Testis (tissue), 2 donors: ENCODE measurements at regions not wholly inside any gene's neighbourhood (a gene's known extent, or its start where the extent isn't known, plus 50 kb on each side); places are given as distances from the start of the nearest gene placed in this dataset.

Experiments used
- DNase-seq: peaks from one replicate; pipeline ENCODE4 v3.0.0-alpha.2; 2019
- H3K27ac ChIP-seq, 2 donors: fragments of 200-600 bp; sonication (generic); one replicate each; pipeline ENCODE4 v1.5.1; 2019
- H3K27me3 ChIP-seq: fragments of 200-600 bp; sonication (generic); one replicate; pipeline ENCODE4 v1.5.1; 2019
- H3K36me3 ChIP-seq: fragments of 200-600 bp; sonication (generic); one replicate; pipeline ENCODE4 v1.5.1; 2017; ENCODE audit warnings: low read depth; ENCODE audit errors: missing control alignments
- H3K4me1 ChIP-seq: fragments of 200-600 bp; sonication (generic); one replicate; pipeline ENCODE4 v1.5.1; 2019
- H3K4me3 ChIP-seq, 2 donors: fragments of 200-600 bp; sonication (generic); one replicate each; pipeline ENCODE4 v1.5.1; 2017 to 2019
- H3K9me3 ChIP-seq: fragments of 200-600 bp; sonication (generic); one replicate; pipeline ENCODE4 v1.5.1; 2017
- POLR2A ChIP-seq: fragments of 450-650 bp; IDR thresholded peaks from one replicate; pipeline ENCODE4 v1.6.1; 2017; ENCODE audit warnings: antibody characterized with exemption, mild to moderate bottlenecking, moderate library complexity
- WGBS, 2 donors: methylation state at CpG; one replicate each; pipeline ENCODE4 v1.1.5; 2018; 5-methylcytosine and 5-hydroxymethylcytosine counted together
- intact Hi-C: fragments of 100-400 bp; cut with DNase I; formaldehyde crosslinking; loops from one replicate; pipeline ENCODE4 v1.15.1; 2023; ENCODE audit warnings: low total_unique reads
- TF ChIP-seq, protein P1 (sequence below), 3 experiments: fragments of 450-650 bp in 2 of 3; fragments of 200-600 bp in 1 of 3; sonication (generic) in 1 of 3; IDR thresholded peaks; one replicate each; pipeline ENCODE4 v1.5.1; 2016 to 2019; ENCODE audit warnings: antibody characterized with exemption in 3 of 3, mild to moderate bottlenecking in 2 of 3, moderate library complexity in 1 of 3

DNA sequence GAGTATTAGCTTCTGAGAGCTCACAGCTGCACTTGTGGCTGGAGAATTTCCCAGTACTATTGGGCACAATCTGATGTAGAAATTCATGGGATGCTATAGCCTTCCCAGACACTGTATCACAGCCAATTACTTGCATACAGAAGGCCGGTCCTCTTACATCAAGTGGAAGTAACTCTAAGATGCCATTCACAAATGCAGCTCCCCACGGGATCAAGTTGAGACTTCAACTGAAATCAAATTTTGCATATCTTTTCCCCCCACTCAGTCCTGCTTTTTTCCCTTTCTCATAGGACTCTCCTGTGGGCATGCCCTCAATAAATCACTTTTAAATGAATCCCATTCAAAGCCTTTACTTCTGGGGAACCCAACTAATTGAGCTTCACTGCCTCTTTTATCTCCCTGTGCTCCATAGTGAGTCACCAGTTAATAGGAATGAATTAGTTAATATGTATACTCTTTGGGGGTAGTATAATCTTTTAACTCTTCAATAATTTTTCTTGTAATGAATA is 1970.8 kb downstream of the OLFM4 start:
- Histone ChIP-seq H3K4me1 (no peaks in the 10 kb centered on the region), H3K9me3 (no peaks in the 10 kb centered on the region), H3K36me3 (no peaks in the 10 kb centered on the region), H3K4me3 (no peak overlapping the region), H3K27me3 (no peaks in the 10 kb centered on the region), H3K27ac (no peak overlapping the region)
- TF ChIP-seq POLR2A: no peak
- TF ChIP-seq, protein P1, sequence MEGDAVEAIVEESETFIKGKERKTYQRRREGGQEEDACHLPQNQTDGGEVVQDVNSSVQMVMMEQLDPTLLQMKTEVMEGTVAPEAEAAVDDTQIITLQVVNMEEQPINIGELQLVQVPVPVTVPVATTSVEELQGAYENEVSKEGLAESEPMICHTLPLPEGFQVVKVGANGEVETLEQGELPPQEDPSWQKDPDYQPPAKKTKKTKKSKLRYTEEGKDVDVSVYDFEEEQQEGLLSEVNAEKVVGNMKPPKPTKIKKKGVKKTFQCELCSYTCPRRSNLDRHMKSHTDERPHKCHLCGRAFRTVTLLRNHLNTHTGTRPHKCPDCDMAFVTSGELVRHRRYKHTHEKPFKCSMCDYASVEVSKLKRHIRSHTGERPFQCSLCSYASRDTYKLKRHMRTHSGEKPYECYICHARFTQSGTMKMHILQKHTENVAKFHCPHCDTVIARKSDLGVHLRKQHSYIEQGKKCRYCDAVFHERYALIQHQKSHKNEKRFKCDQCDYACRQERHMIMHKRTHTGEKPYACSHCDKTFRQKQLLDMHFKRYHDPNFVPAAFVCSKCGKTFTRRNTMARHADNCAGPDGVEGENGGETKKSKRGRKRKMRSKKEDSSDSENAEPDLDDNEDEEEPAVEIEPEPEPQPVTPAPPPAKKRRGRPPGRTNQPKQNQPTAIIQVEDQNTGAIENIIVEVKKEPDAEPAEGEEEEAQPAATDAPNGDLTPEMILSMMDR (IDR thresholded peaks at IDR 0.05): no peak
- no peak for DNase-seq
- intact Hi-C loops: no loop called here
- 84% methylated on average over 2 of the region's 2 CpGs for WGBS, 2 donors

DNA sequence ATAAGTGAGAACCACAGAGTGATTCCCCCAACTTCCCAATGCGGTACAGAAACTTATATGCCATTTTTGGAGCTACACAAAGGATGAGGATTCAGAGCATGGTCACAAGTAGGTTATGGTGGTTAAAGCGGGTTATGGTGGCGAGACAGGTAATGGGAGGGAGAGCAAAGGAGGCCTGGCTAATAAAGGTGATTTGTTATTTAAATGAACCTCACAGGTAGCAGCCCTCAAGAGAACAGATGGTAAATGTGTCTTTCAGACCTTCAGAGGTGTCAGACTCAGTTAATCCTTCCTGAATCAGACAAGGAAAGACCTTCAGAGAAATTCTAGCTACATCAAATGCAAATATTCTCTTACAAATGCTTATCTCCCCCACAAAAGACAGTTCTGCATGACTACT is 1971.4 kb downstream of the OLFM4 start:
- H3K27ac ChIP-seq: no peak overlapping the region
- no peak for DNase-seq
- intact Hi-C loops: no loop called here
- no peak for TF ChIP-seq POLR2A
- TF ChIP-seq, protein P1 (IDR thresholded peaks at IDR 0.05): no peak
- H3K4me1 ChIP-seq: no peaks in the 10 kb centered on the region
- no peaks in the 10 kb centered on the region for H3K36me3 ChIP-seq
- WGBS, 2 donors: 81 to 84% methylated on average over 3 of the region's 3 CpGs
- no peaks in the 10 kb centered on the region for H3K27me3 ChIP-seq
- no peak overlapping the region for H3K4me3 ChIP-seq
- H3K9me3 ChIP-seq: no peaks in the 10 kb centered on the region

- intact Hi-C loops: no loop called here
- Histone ChIP-seq H3K27ac (no peak overlapping the region), H3K9me3 (no peaks in the 10 kb centered on the region), H3K36me3 (no peaks in the 10 kb centered on the region), H3K27me3 (no peaks in the 10 kb centered on the region), H3K4me3 (no peak overlapping the region), H3K4me1 (no peaks in the 10 kb centered on the region)
- DNase-seq: no peak
- TF ChIP-seq, protein P1 (IDR thresholded peaks at IDR 0.05): no peak
- TF ChIP-seq POLR2A: no peak
- WGBS, 2 donors: 87 to 91% methylated on average over 5 of the region's 5 CpGs
These were observed 1972.2 kb downstream of the OLFM4 start for GRCh38 chr13:55000844-55001243.

- TF ChIP-seq, protein P1 (IDR thresholded peaks at IDR 0.05): no peak
- no peak for TF ChIP-seq POLR2A
These were observed 1973.3 kb downstream of the OLFM4 start for GRCh38 chr13:55001881-55002280.

DNA sequence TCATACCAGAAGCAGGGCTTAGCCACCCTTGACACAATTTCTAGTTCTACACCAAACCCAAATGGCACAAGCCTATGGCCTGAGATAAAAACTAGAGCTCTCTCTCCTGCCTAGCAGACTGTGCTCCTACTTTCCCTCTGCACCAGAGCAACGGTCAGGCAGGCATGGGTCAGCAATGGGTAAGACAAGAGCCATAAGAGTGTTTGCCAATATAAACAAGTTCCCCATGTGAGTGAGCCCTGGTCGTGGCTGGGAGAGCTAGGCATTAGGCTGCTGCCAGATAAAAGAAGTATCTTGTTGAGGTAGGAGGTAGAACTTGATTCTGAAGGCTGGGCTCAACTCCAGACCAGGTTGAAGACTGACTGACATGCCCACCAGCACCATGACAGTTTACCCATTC is 1979.1 kb downstream of the OLFM4 start:
- intact Hi-C loops: no loop called here
- Histone ChIP-seq H3K9me3 (no peaks in the 10 kb centered on the region), H3K27ac (no peak overlapping the region), H3K36me3 (no peaks in the 10 kb centered on the region), H3K4me3 (no peak overlapping the region), H3K27me3 (no peaks in the 10 kb centered on the region), H3K4me1 (no peaks in the 10 kb centered on the region)
- no peak for DNase-seq
- TF ChIP-seq POLR2A: no peak
- TF ChIP-seq, protein P1 (IDR thresholded peaks at IDR 0.05): no peak
- WGBS, 2 donors: 50 to 58% methylated on average over 2 of the region's 2 CpGs

More at GRCh38 chr13:55001881-55002280, 1973.3 kb downstream of the OLFM4 start:
- Histone ChIP-seq H3K27me3 (no peaks in the 10 kb centered on the region), H3K4me1 (no peaks in the 10 kb centered on the region), H3K27ac (no peak overlapping the region), H3K4me3 (no peak overlapping the region), H3K36me3 (no peaks in the 10 kb centered on the region), H3K9me3 (no peaks in the 10 kb centered on the region)
- intact Hi-C loops: no loop called here
- DNase-seq: no peak
- 78 to 86% methylated on average over 2 of the region's 2 CpGs for WGBS, 2 donors
